ENCODE measurements at regions not wholly inside any gene's neighbourhood (a gene's known extent, or its start where the extent isn't known, plus 50 kb on each side); places are given as distances from the start of the nearest gene placed in this dataset.

GRCh38 chr4:14868426-14869395 is 133.6 kb upstream of the CPEB2 start:
- DNase-seq (ENCODE audit: low read depth in 2 of 2), result no peak

DNA sequence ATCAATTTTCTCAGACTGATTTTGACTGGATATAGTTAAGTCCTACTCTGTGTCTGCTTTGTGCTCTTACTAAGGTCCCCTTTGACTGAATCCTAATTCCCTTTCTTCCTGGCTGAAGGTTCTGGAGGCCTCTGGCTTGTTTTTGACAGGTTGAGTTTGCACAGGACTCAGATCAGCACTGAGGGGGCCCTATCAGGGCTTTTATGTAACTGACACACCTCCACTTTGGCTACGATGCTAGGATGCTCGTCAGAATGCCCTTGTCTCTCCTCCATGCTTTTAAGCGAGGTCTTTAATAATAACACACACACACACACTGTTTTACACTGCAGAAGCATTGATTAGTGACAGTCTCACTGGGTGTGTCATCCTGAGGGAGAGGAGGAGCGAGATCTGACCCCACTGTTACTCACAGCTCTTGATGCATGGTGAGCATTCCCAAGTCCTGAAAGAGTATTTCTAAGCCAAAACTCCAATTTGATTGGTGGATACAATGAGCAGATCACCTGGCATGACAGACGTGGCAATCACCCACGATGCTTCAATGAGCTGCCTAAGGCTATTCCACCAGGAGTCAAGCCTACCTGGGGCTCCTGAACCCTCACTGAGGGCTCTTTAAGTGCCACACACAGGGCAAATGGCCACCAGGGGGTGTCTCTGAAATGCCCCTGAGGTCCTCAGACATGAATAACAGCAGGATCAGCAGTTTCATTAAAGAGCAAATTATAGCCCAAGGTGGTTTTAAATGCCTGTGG is 130.4 kb upstream of the CPEB2 start:
- peak in 1 of 2 donors; percentile 16 for DNase-seq (ENCODE audit: low read depth in 2 of 2)

DNA sequence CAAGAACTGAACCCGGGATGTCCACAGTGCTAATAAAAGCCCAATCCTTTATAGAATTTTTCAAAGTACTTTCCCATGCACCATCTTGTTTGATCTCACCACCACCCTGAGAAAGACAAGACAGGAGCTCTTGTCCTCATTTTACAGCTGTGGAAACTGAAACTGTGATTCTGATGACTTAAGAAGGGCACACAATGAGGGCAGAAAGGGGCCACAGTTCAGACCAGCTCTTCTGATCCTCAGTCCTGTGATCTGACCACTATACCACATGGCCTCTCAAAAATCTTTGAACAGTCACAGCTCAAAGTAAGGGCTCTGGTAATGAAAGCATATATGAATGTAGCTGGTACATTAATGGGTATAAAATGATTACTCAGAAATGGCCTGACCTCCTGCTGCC is 127.3 kb upstream of the CPEB2 start:
- DNase-seq (ENCODE audit: low read depth in 2 of 2), result no peak

DNA sequence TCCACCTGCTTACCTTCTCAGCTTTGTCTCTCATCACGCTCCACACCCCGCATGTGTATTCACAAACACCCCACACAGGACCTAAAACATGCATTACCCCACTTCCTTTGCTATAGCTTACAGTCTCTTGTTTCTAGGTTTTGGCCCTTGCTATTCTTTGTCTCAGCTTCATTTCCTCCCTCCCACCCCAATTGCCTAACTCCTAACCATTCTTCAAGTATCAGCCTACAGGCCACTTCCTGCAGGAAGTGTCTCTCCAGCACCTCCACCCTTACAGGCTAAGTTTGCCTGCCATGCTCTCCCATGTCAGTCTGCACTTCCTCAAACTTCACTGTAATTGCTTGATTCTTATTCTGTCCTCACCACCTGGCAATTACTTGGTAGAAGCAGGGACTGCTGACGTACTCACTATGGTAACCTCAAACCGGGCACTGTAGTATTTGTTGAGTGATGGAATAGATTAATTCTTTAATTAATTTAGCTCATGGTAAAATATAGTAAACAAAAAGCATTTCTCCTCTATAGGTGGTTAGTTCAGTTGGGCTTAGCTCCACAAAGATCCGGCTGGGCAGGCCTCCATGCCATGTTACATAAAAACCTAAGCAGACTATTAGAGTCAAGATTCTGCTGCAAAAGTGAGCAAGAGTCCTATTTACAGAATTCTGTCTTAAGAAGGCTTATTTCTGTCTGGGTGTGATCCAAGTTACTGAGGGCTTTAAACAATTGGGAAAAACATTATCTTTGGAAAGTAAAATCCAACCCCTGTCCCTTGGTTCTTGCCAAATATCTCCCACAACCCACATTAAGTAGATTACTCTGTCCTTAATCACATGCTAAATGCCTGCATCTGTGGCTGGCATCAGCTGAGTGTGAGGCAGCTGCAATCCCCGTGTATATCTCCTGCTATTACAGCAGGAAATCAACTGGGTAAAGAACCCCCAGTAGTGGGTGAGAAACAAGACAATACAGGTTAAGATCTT is 124.7 kb upstream of the CPEB2 start:
- DNase-seq (ENCODE audit: low read depth in 2 of 2), result no peak

- no peak for DNase-seq (ENCODE audit: low read depth in 2 of 2)
Measured at GRCh38 chr4:14878681-14879080, 123.6 kb upstream of the CPEB2 start.

DNA sequence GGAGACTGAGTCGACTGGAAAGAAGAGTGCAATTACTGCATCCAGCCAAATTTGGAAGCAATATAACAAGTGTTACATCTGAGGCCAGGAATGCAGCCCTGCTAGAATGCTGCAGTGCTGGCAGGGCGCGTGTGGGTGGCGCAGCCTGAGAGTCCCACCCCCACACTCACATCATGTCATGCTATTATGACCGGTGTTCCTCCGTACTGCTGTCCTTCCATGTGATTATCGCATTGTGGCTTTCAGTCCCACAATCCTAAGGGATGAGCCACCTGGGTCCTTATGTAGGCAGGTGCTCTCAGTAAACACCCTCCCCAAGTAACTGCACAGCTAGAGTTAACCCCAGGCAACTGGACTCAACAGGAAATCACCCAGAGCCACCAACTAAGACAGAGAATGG is 122.6 kb upstream of the CPEB2 start:
- no peak for DNase-seq (ENCODE audit: low read depth in 2 of 2)

DNA sequence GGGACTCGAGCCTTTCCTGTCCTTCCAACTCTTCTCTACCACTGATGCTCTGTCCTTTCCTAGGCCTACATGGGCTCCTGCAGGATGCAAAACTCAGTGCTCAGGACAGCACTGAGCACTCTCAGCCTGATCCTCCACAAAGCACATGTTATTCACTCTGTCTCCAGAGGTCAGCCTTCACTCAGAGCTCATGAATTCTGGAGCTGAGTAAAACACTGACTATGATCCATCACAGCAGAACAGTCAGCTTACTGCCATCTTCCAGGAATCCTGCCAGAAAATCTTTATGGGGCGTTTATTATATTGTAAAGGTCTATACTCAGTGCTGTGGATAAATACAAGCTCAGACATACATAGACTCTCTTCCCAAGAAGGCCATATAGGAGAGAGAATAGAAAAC is 121.5 kb upstream of the CPEB2 start:
- no peak for DNase-seq (ENCODE audit: low read depth in 2 of 2)

DNA sequence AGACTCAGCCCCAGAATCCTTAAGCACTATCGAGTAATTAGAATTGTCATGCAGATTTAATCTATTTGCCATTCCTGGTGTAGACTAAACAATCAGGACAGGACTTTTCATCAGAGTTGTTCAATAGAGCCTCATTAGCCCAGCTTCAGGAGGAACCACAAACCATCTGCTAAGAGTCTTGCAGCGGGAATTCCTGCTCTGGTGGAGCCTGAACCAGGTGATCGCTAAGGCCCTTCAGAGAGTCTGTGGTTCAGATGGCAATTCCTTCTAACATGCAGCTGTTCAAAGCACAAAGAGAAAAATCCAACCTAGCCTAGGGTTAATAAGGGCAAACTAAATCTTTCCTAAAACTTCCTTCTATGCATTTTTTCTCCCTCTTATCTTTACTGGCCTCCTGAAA is 119.1 kb upstream of the CPEB2 start:
- no peak for DNase-seq (ENCODE audit: low read depth in 2 of 2)

DNA sequence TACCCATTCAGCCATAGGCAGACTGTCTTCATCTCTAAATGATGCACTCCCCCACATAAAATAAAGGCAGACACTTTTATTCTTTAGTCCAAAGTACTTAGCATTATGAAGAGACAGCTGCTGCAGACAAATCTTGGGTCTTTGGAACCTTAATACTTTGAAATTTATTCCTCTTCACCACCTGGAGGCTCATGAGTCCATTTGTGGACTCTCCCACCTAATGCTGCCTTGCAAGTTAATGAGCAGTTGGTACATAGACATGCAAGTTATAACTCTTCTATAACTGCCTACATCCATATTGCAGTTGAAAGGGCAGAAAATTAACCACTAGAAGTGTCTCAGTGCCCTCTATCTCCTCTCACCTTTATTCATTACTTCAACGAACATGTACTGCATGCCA is 118.6 kb upstream of the CPEB2 start:
- DNase-seq (ENCODE audit: low read depth in 2 of 2), result no peak

GRCh38 chr4:14887842-14888433 is 114.3 kb upstream of the CPEB2 start:
- DNase-seq (ENCODE audit: low read depth in 2 of 2), result no peak

- DNase-seq (ENCODE audit: low read depth in 2 of 2), result no peak
Measured at GRCh38 chr4:14888790-14889572, 113.3 kb upstream of the CPEB2 start.

GRCh38 chr4:14892563-14892962 is 109.7 kb upstream of the CPEB2 start:
- DNase-seq (ENCODE audit: low read depth in 2 of 2), result no peak

- no peak for DNase-seq (ENCODE audit: low read depth in 2 of 2)
Measured at GRCh38 chr4:14893713-14894112, 108.6 kb upstream of the CPEB2 start.

GRCh38 chr4:14894392-14895292 is 107.6 kb upstream of the CPEB2 start:
- no peak for DNase-seq (ENCODE audit: low read depth in 2 of 2)

DNA sequence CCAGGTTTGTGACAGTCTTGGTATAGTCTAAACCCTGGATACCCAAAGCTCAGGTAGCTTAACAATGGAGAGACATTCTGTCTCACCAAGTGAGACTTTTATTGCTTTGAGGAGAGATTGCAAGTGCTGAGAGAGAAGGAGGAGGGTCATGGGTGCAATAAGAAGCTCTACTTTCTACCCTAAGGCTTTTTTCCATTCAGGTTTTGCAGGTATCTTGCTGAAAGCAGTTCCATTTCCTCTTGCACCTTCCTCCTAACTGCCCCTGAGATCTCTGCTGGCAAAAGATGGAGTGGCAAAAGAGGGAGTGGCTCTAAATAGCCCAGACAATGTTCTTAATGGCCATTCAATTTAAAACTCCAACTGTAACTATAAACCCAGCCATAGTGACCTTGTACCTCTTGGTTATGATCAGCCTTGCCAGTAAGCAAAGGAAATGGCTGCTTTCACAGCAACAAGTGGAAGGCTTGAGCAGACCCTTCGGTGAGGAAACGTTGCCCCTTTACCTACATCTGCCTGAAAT is 105.6 kb upstream of the CPEB2 start:
- no peak for DNase-seq (ENCODE audit: low read depth in 2 of 2)

DNA sequence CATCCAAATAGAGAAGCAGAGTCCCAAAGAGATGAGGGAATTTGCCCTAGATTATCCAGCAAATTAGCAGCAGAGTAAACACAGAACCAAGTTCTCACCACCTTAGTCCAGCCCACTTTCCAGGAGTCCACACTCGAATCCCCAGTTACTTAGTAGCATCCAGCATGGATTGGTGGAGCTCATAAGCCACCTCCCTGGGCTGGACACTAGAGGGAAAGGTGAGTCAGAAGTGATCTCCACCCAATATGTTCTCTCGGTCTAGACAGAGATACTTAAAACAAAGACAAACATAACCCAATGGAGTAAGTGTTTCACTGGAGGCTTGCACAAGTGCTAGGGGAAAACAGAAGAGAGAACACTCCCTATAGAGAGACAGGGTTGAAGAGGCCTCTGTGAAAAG is 105.1 kb upstream of the CPEB2 start:
- DNase-seq (ENCODE audit: low read depth in 2 of 2), result no peak

- DNase-seq (ENCODE audit: low read depth in 2 of 2), result no peak
Measured at GRCh38 chr4:14898989-14899388, 103.3 kb upstream of the CPEB2 start.

DNA sequence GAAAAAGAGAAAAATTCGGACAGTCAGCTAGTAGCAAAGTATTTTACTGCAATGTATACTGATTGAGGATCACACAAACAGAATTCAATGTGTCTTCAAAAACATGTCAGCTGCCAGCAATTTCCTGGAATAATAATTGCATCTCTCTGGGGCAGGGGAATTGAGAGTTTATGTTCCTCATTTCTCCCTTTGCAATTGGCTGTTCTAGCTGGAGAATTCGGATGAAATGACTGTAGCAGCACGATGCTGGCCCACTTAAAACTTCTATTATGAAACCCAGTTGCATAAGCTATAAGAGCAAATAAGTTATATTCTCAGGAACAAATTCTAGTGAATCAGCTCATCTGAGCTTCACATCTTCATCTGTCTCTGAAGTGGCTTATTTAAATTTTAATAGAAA is 99.9 kb upstream of the CPEB2 start:
- DNase-seq (ENCODE audit: low read depth in 2 of 2), result no peak

DNA sequence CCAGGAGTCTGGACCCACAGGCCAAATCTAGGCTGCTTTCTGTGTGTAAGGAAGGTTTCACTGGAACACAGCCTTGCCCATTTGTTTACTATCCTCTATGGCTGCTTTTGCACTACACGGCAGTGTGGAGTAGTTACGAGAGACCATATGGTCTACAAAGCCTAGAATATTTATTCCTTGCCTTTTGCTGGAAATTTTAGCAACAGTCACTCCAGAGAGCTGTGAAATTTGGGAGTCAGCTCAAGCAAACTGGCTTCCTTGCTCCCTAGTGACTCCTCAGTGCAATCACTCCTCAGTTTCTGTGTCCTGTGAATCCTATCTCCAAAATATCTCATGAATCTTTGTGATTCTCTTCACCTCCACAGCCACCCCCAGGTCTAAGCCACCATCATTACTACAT is 99.0 kb upstream of the CPEB2 start:
- DNase-seq (ENCODE audit: low read depth in 2 of 2), result no peak

Data from stimulated activated CD4-positive, alpha-beta T cell treated with anti-CD3 and anti-CD28 coated beads, Interleukin-1b, Interleukin-23, amount 100 ng/mL, for 1 hour (primary cell).